ENCODE measurements at regions not wholly inside any gene's neighbourhood (a gene's known extent, or its start where the extent isn't known, plus 50 kb on each side); places are given as distances from the start of the nearest gene placed in this dataset.
"Not testable (repeated sequence)": the region's sequence is repeated elsewhere in the genome, so short reads cannot be mapped to it uniquely, and the experiment has no call there.

GRCh38 chr12:8282181-8282580 is 54.8 kb upstream of the FAM90A1 start:
- H3K4me1 ChIP-seq (ENCODE audit: control insufficient read depth, insufficient read depth, low read length); H3K27me3 ChIP-seq (ENCODE audit: control insufficient read depth, insufficient read depth, low read length); H3K9me3 ChIP-seq (replicated peaks; ENCODE audit: control insufficient read depth, low read depth, low read length); H3K27ac ChIP-seq (ENCODE audit: low read length); H3K4me3 ChIP-seq (ENCODE audit: low read length); H3K36me3 ChIP-seq (ENCODE audit: control insufficient read depth, insufficient read depth, low read length): not testable (repeated sequence)
- peak; percentile 1 for DNase-seq
- WGBS (ENCODE audit: insufficient coverage), result no CpG with 5 or more reads among the region's 11 CpGs

GRCh38 chr12:8285681-8286080 is 58.3 kb upstream of the FAM90A1 start:
- not testable (repeated sequence) for H3K4me3 ChIP-seq (ENCODE audit: low read length); H3K27ac ChIP-seq (ENCODE audit: low read length); DNase-seq; H3K9me3 ChIP-seq (replicated peaks; ENCODE audit: control insufficient read depth, low read depth, low read length); H3K27me3 ChIP-seq (ENCODE audit: control insufficient read depth, insufficient read depth, low read length); H3K36me3 ChIP-seq (ENCODE audit: control insufficient read depth, insufficient read depth, low read length); H3K4me1 ChIP-seq (ENCODE audit: control insufficient read depth, insufficient read depth, low read length)
- WGBS (ENCODE audit: insufficient coverage), result 92% methylated on average over 7 of the region's 10 CpGs

DNA sequence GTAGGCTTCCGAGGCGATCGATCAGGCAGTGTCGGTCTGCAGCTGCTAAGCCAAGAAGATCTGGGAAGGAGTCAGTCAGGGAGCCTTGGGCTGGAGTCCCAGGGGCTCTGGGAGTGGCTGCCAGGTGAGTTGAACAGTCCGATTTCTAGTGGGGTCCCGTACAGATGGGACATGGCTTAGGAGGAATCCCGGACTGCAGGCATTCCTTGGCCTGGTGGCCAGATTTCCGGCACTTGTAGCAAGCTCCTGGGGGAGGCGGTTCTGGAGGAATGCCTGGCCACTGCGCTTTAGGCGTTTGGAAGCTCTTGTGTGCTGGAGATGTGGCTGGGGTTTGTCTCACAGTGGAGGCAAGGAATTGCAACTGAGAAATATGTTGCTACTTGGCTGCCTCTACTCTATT is 64.3 kb upstream of the FAM90A1 start:
- not testable (repeated sequence) for H3K4me3 ChIP-seq (ENCODE audit: low read length); H3K27me3 ChIP-seq (ENCODE audit: control insufficient read depth, insufficient read depth, low read length); H3K9me3 ChIP-seq (replicated peaks; ENCODE audit: control insufficient read depth, low read depth, low read length); DNase-seq; H3K4me1 ChIP-seq (ENCODE audit: control insufficient read depth, insufficient read depth, low read length); H3K36me3 ChIP-seq (ENCODE audit: control insufficient read depth, insufficient read depth, low read length); H3K27ac ChIP-seq (ENCODE audit: low read length)
- WGBS (ENCODE audit: insufficient coverage), result 100% methylated on average over 3 of the region's 11 CpGs

GRCh38 chr12:8294662-8295061 is 67.2 kb upstream of the FAM90A1 start:
- not testable (repeated sequence) for H3K27me3 ChIP-seq (ENCODE audit: control insufficient read depth, insufficient read depth, low read length); H3K36me3 ChIP-seq (ENCODE audit: control insufficient read depth, insufficient read depth, low read length); DNase-seq; H3K4me3 ChIP-seq (ENCODE audit: low read length); H3K9me3 ChIP-seq (replicated peaks; ENCODE audit: control insufficient read depth, low read depth, low read length); H3K4me1 ChIP-seq (ENCODE audit: control insufficient read depth, insufficient read depth, low read length); H3K27ac ChIP-seq (ENCODE audit: low read length)
- WGBS (ENCODE audit: insufficient coverage), result no CpG with 5 or more reads among the region's 7 CpGs

DNA sequence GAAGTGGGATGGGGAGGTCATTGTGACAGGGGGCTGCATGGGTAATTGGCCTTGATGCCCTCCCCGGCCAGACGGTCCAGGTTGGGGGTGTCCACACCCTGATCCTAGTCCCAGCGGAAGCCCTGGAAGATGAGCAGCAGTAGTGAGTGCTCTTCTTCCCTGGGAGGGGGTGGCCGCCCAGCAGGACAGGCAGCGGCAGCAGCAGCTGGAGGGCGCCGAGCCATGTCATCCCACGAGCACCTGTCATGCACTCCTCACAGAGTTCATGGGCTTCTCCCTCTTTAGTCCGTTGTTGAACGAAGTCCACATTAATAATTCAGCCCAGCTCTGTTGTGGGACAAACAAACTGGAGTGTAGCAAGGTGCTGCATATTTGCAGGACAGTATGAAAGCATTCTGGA is 81.2 kb upstream of the FAM90A1 start:
- not testable (repeated sequence) for H3K27ac ChIP-seq (ENCODE audit: low read length); H3K4me3 ChIP-seq (ENCODE audit: low read length); H3K27me3 ChIP-seq (ENCODE audit: control insufficient read depth, insufficient read depth, low read length); H3K36me3 ChIP-seq (ENCODE audit: control insufficient read depth, insufficient read depth, low read length); DNase-seq; H3K9me3 ChIP-seq (replicated peaks; ENCODE audit: control insufficient read depth, low read depth, low read length); H3K4me1 ChIP-seq (ENCODE audit: control insufficient read depth, insufficient read depth, low read length)
- no CpG with 5 or more reads among the region's 10 CpGs for WGBS (ENCODE audit: insufficient coverage)

GRCh38 chr12:8315997-8316396 is 88.6 kb upstream of the FAM90A1 start:
- H3K27me3 ChIP-seq (ENCODE audit: control insufficient read depth, insufficient read depth, low read length); DNase-seq; H3K4me1 ChIP-seq (ENCODE audit: control insufficient read depth, insufficient read depth, low read length); H3K36me3 ChIP-seq (ENCODE audit: control insufficient read depth, insufficient read depth, low read length); H3K4me3 ChIP-seq (ENCODE audit: low read length); H3K27ac ChIP-seq (ENCODE audit: low read length); H3K9me3 ChIP-seq (replicated peaks; ENCODE audit: control insufficient read depth, low read depth, low read length): not testable (repeated sequence)
- no CpG with 5 or more reads among the region's 4 CpGs for WGBS (ENCODE audit: insufficient coverage)

- no CpG with 5 or more reads among the region's 5 CpGs for WGBS (ENCODE audit: insufficient coverage)
- not testable (repeated sequence) for H3K9me3 ChIP-seq (replicated peaks; ENCODE audit: control insufficient read depth, low read depth, low read length); DNase-seq; H3K27ac ChIP-seq (ENCODE audit: low read length); H3K36me3 ChIP-seq (ENCODE audit: control insufficient read depth, insufficient read depth, low read length); H3K27me3 ChIP-seq (ENCODE audit: control insufficient read depth, insufficient read depth, low read length); H3K4me1 ChIP-seq (ENCODE audit: control insufficient read depth, insufficient read depth, low read length); H3K4me3 ChIP-seq (ENCODE audit: low read length)
These were observed 90.3 kb upstream of the FAM90A1 start for GRCh38 chr12:8317675-8318074.

DNA sequence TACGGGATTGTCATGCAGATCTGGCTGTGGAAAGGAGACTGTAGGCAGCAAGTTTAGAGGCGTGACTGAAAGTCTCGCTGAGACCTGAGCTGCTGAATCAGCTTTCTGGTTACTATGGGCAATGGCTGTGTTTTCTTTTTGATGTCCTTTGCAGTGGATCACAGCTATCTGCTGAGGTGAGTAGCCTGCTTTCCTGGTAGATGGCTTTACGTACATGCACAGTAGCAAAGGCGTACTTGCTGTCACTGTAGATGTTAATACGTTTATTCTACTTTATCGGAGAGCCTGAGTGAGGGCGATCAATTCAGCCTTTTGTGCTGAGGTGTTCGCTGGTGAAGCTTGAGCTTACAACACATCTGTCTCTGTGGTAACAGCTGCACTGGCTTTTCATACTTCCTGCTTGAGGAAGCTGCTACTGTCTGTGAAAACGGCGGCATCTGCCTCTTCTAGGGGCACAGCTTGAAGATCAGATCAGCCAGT is 92.9 kb upstream of the FAM90A1 start:
- H3K27me3 ChIP-seq (ENCODE audit: control insufficient read depth, insufficient read depth, low read length); H3K36me3 ChIP-seq (ENCODE audit: control insufficient read depth, insufficient read depth, low read length); H3K9me3 ChIP-seq (replicated peaks; ENCODE audit: control insufficient read depth, low read depth, low read length); H3K4me3 ChIP-seq (ENCODE audit: low read length); H3K27ac ChIP-seq (ENCODE audit: low read length); H3K4me1 ChIP-seq (ENCODE audit: control insufficient read depth, insufficient read depth, low read length): not testable (repeated sequence)
- DNase-seq, result peak; percentile 68
- 22% methylated on average over 5 of the region's 11 CpGs for WGBS (ENCODE audit: insufficient coverage)

GRCh38 chr12:8320791-8321370 is 93.5 kb upstream of the FAM90A1 start:
- H3K27me3 ChIP-seq (ENCODE audit: control insufficient read depth, insufficient read depth, low read length); H3K4me3 ChIP-seq (ENCODE audit: low read length); H3K27ac ChIP-seq (ENCODE audit: low read length); H3K36me3 ChIP-seq (ENCODE audit: control insufficient read depth, insufficient read depth, low read length); H3K9me3 ChIP-seq (replicated peaks; ENCODE audit: control insufficient read depth, low read depth, low read length); H3K4me1 ChIP-seq (ENCODE audit: control insufficient read depth, insufficient read depth, low read length); DNase-seq: not testable (repeated sequence)
- WGBS (ENCODE audit: insufficient coverage), result 22% methylated on average over 3 of the region's 7 CpGs

GRCh38 chr12:8325145-8325839 is 97.9 kb upstream of the FAM90A1 start:
- WGBS (ENCODE audit: insufficient coverage), result no CpG with 5 or more reads among the region's 4 CpGs
- not testable (repeated sequence) for H3K9me3 ChIP-seq (replicated peaks; ENCODE audit: control insufficient read depth, low read depth, low read length); H3K27ac ChIP-seq (ENCODE audit: low read length); H3K27me3 ChIP-seq (ENCODE audit: control insufficient read depth, insufficient read depth, low read length); H3K4me3 ChIP-seq (ENCODE audit: low read length); H3K36me3 ChIP-seq (ENCODE audit: control insufficient read depth, insufficient read depth, low read length); DNase-seq; H3K4me1 ChIP-seq (ENCODE audit: control insufficient read depth, insufficient read depth, low read length)

- H3K4me1 ChIP-seq (ENCODE audit: control insufficient read depth, insufficient read depth, low read length); H3K36me3 ChIP-seq (ENCODE audit: control insufficient read depth, insufficient read depth, low read length); H3K4me3 ChIP-seq (ENCODE audit: low read length); H3K9me3 ChIP-seq (replicated peaks; ENCODE audit: control insufficient read depth, low read depth, low read length); DNase-seq; H3K27ac ChIP-seq (ENCODE audit: low read length); H3K27me3 ChIP-seq (ENCODE audit: control insufficient read depth, insufficient read depth, low read length): not testable (repeated sequence)
- 80% methylated on average over 3 of the region's 3 CpGs for WGBS (ENCODE audit: insufficient coverage)
These were observed 101.4 kb upstream of the FAM90A1 start for GRCh38 chr12:8328835-8329234.

Measured in muscle of leg (tissue), 3 donors.